Activated CD8-positive, alpha-beta memory T cell treated with anti-CD3 and anti-CD28 coated beads, Interleukin-2, amount 50 U/mL, for 24 hours (primary cell): ENCODE measurements at regions not wholly inside any gene's neighbourhood (a gene's known extent, or its start where the extent isn't known, plus 50 kb on each side); places are given as distances from the start of the nearest gene placed in this dataset.
"Not testable (repeated sequence)": the region's sequence is repeated elsewhere in the genome, so short reads cannot be mapped to it uniquely, and the experiment has no call there.

ENCODE experiments used
- DNase-seq: peaks from one replicate; pipeline ENCODE4 v3.0.0-alpha.2; 2020; ENCODE audit errors: extremely low read depth

- no peak for DNase-seq
Measured at GRCh38 chr14:34065690-34066391, 115.0 kb upstream of the EGLN3 start.

GRCh38 chr14:34065236-34065635, 114.4 kb upstream of the EGLN3 start:
- DNase-seq: no peak

- no peak for DNase-seq
Measured at GRCh38 chr14:34064349-34064748, 113.5 kb upstream of the EGLN3 start.

GRCh38 chr14:34063470-34064164, 112.7 kb upstream of the EGLN3 start:
- no peak for DNase-seq

GRCh38 chr14:34063042-34063441, 112.2 kb upstream of the EGLN3 start:
- DNase-seq: no peak

- no peak for DNase-seq
Measured at GRCh38 chr14:34062353-34062973, 111.6 kb upstream of the EGLN3 start.

- no peak for DNase-seq
Measured at GRCh38 chr14:34060651-34060999, 109.8 kb upstream of the EGLN3 start.

- DNase-seq: no peak
Measured at GRCh38 chr14:34059925-34060650, 109.2 kb upstream of the EGLN3 start.

GRCh38 chr14:34059037-34059924, 108.4 kb upstream of the EGLN3 start:
- DNase-seq: no peak

- no peak for DNase-seq
Measured at GRCh38 chr14:34058510-34058909, 107.6 kb upstream of the EGLN3 start.

- DNase-seq: no peak
Measured at GRCh38 chr14:34056046-34056445, 105.2 kb upstream of the EGLN3 start.

GRCh38 chr14:34055157-34055950, 104.5 kb upstream of the EGLN3 start:
- no peak for DNase-seq

- DNase-seq: no peak
Measured at GRCh38 chr14:34053666-34054065, 102.8 kb upstream of the EGLN3 start.

- DNase-seq: no peak
Measured at GRCh38 chr14:34052658-34053014, 101.8 kb upstream of the EGLN3 start.

- no peak for DNase-seq
Measured at GRCh38 chr14:34051966-34052657, 101.2 kb upstream of the EGLN3 start.

- DNase-seq: no peak
Measured at GRCh38 chr14:34050606-34051005, 99.7 kb upstream of the EGLN3 start.

- no peak for DNase-seq
Measured at GRCh38 chr14:34049790-34050189, 98.9 kb upstream of the EGLN3 start.

- DNase-seq: not testable (repeated sequence)
Measured at GRCh38 chr14:34049187-34049586, 98.3 kb upstream of the EGLN3 start.

- DNase-seq: no peak
Measured at GRCh38 chr14:34046799-34047520, 96.1 kb upstream of the EGLN3 start.
